Upper lobe of left lung (tissue), 6 donors: ENCODE measurements at regions not wholly inside any gene's neighbourhood (a gene's known extent, or its start where the extent isn't known, plus 50 kb on each side); places are given as distances from the start of the nearest gene placed in this dataset.

ENCODE experiments used
- ATAC-seq, 2 donors: fragments of 200-7000 bp; cut with Tn5 transposase; one replicate each; pipeline ENCODE4 v1.9.1; 2022; ENCODE audit warnings: mild to moderate bottlenecking in 2 of 2, moderate library complexity in 2 of 2; ENCODE audit not compliant: low FRiP score in 2 of 2
- DNase-seq, 2 donors: peaks; one replicate each; pipeline ENCODE4 v3.0.0-alpha.2; 2019 to 2020
- H3K27ac ChIP-seq, 4 donors: fragments of 200-600 bp; sonication (generic); one replicate each; pipeline ENCODE4 v1.5.1; 2016 to 2019
- H3K27me3 ChIP-seq, 4 donors: fragments of 200-600 bp; sonication (generic); one replicate each; pipeline ENCODE4 v1.5.1; 2017 to 2019
- H3K36me3 ChIP-seq, 4 donors: fragments of 200-600 bp; sonication (generic); one replicate each; pipeline ENCODE4 v1.5.1; 2016 to 2019
- H3K4me1 ChIP-seq, 4 donors: fragments of 200-600 bp; sonication (generic); one replicate each; pipeline ENCODE4 v1.5.1; 2018 to 2019
- H3K4me3 ChIP-seq, 4 donors: fragments of 200-600 bp; sonication (generic); one replicate each; pipeline ENCODE4 v1.5.1; 2017 to 2019; ENCODE audit warnings: mild to moderate bottlenecking in 2 of 4, moderate library complexity in 1 of 4
- H3K9me3 ChIP-seq, 4 donors: fragments of 200-600 bp; sonication (generic); one replicate each; pipeline ENCODE4 v1.5.1; 2018 to 2019
- CTCF ChIP-seq, 6 experiments: fragments of 450-650 bp in 4 of 6; fragments of 200-600 bp in 2 of 6; sonication (generic) in 2 of 6; IDR thresholded peaks; one replicate each; pipeline ENCODE4 v1.5.1; 2016 to 2019; ENCODE audit warnings: antibody characterized with exemption in 6 of 6
- EP300 ChIP-seq, 4 donors: sonication (generic); formaldehyde crosslinking; IDR thresholded peaks; one replicate each; pipeline ENCODE4 v1.5.1; 2017; ENCODE audit warnings: antibody characterized with exemption in 4 of 4, control low read depth in 2 of 4
- POLR2A ChIP-seq, 4 donors: fragments of 450-650 bp; IDR thresholded peaks; one replicate each; pipeline ENCODE4 v1.5.1; 2016 to 2017; ENCODE audit warnings: antibody characterized with exemption in 4 of 4, mild to moderate bottlenecking in 2 of 4
- POLR2AphosphoS5 ChIP-seq, 2 donors: sonication (generic); formaldehyde crosslinking; IDR thresholded peaks; one replicate each; pipeline ENCODE4 v1.5.1; 2017; ENCODE audit warnings: antibody characterized with exemption in 2 of 2
- WGBS, 2 donors: methylation state at CpG; one replicate each; pipeline ENCODE4 v1.1.5; 2017 to 2018; 5-methylcytosine and 5-hydroxymethylcytosine counted together
- donor health status: DM: no; HTN: no; CAD: no; lungs with moderate emphysema.
- donor health status: DM: no; HTN: yes; CAD: no; lungs with severe emphysema.

- TF ChIP-seq POLR2A (IDR thresholded peaks at IDR 0.05) (no peak), CTCF (IDR thresholded peaks at IDR 0.05) (no peak), EP300 (IDR thresholded peaks at IDR 0.05) (no peak), POLR2AphosphoS5 (IDR thresholded peaks at IDR 0.05) (no peak)
- H3K4me1 ChIP-seq = peaks cover 0 to 13% (median 7%) of the 10 kb centered on the region in 4 donors
- H3K27ac ChIP-seq = peak overlapping the region in 2 of 4 donors; percentile 22 to 42
- H3K27me3 ChIP-seq = no peaks in the 10 kb centered on the region
- no peaks in the 10 kb centered on the region for H3K9me3 ChIP-seq
- ATAC-seq (no peak), DNase-seq (no peak)
- WGBS, 2 donors = 38 to 52% methylated on average over 3 of the region's 3 CpGs
- H3K36me3 ChIP-seq = no peaks in the 10 kb centered on the region
- H3K4me3 ChIP-seq = no peak overlapping the region
Observed at GRCh38 chr15:95259965-95260364, 1028.6 kb downstream of the MCTP2 start.

- no peak for ATAC-seq
- Histone ChIP-seq H3K4me1 (peaks cover 0 to 13% (median 8%) of the 10 kb centered on the region in 4 donors), H3K36me3 (no peaks in the 10 kb centered on the region), H3K9me3 (no peaks in the 10 kb centered on the region), H3K27me3 (no peaks in the 10 kb centered on the region), H3K4me3 (no peak overlapping the region), H3K27ac (peak overlapping the region in 1 of 4 donors; percentile 7)
- 79 to 80% methylated on average over 5 of the region's 5 CpGs for WGBS, 2 donors
- no peak for TF ChIP-seq POLR2AphosphoS5 (IDR thresholded peaks at IDR 0.05)
- no peak for TF ChIP-seq EP300 (IDR thresholded peaks at IDR 0.05)
- TF ChIP-seq CTCF (IDR thresholded peaks at IDR 0.05) = no peak
- no peak for TF ChIP-seq POLR2A (IDR thresholded peaks at IDR 0.05)
- no peak for DNase-seq
Observed at GRCh38 chr15:95260856-95261255, 1029.5 kb downstream of the MCTP2 start.

GRCh38 chr15:95261546-95261945 lies 1030.2 kb downstream of the MCTP2 start:
- WGBS, 2 donors = 63 to 74% methylated on average over 3 of the region's 3 CpGs

GRCh38 chr15:95261968-95262367 lies 1030.6 kb downstream of the MCTP2 start:
- Histone ChIP-seq H3K4me3 (no peak overlapping the region), H3K4me1 (peaks cover 0 to 13% (median 8%) of the 10 kb centered on the region in 4 donors), H3K27me3 (no peaks in the 10 kb centered on the region), H3K9me3 (no peaks in the 10 kb centered on the region), H3K27ac (peak overlapping the region; percentile 7 to 74 (median 18)), H3K36me3 (no peaks in the 10 kb centered on the region)
- DNase-seq (no peak), ATAC-seq (no peak)
- TF ChIP-seq EP300 (IDR thresholded peaks at IDR 0.05) (no peak), POLR2A (IDR thresholded peaks at IDR 0.05) (no peak), POLR2AphosphoS5 (IDR thresholded peaks at IDR 0.05) (no peak), CTCF (IDR thresholded peaks at IDR 0.05) (no peak)
- WGBS, 2 donors = 69 to 72% methylated on average over 6 of the region's 6 CpGs

More at GRCh38 chr15:95261546-95261945, 1030.2 kb downstream of the MCTP2 start:
- TF ChIP-seq EP300 (IDR thresholded peaks at IDR 0.05) = no peak
- no peak for TF ChIP-seq POLR2A (IDR thresholded peaks at IDR 0.05)
- TF ChIP-seq CTCF (IDR thresholded peaks at IDR 0.05) = no peak
- no peak for TF ChIP-seq POLR2AphosphoS5 (IDR thresholded peaks at IDR 0.05)
- no peak for DNase-seq
- Histone ChIP-seq H3K36me3 (no peaks in the 10 kb centered on the region), H3K27me3 (no peaks in the 10 kb centered on the region), H3K4me3 (no peak overlapping the region), H3K4me1 (peaks cover 0 to 13% (median 8%) of the 10 kb centered on the region in 4 donors), H3K27ac (peak overlapping the region in 3 of 4 donors; percentile 7 to 74 (median 12)), H3K9me3 (no peaks in the 10 kb centered on the region)
- no peak for ATAC-seq

GRCh38 chr15:95262866-95263564 lies 1031.7 kb downstream of the MCTP2 start:
- H3K36me3 ChIP-seq = no peaks in the 10 kb centered on the region
- peak overlapping the region in 3 of 4 donors; percentile 7 to 74 (median 8) for H3K27ac ChIP-seq
- DNase-seq (no peak), ATAC-seq (no peak)
- 56 to 59% methylated on average over 6 of the region's 6 CpGs for WGBS, 2 donors
- no peaks in the 10 kb centered on the region for H3K9me3 ChIP-seq
- H3K27me3 ChIP-seq = no peaks in the 10 kb centered on the region
- H3K4me3 ChIP-seq = no peak overlapping the region
- peaks cover 0 to 13% (median 8%) of the 10 kb centered on the region in 4 donors for H3K4me1 ChIP-seq
- TF ChIP-seq EP300 (IDR thresholded peaks at IDR 0.05) (no peak), POLR2A (IDR thresholded peaks at IDR 0.05) (no peak), POLR2AphosphoS5 (IDR thresholded peaks at IDR 0.05) (no peak), CTCF (IDR thresholded peaks at IDR 0.05) (no peak)
